ENCODE measurements at regions not wholly inside any gene's neighbourhood (a gene's known extent, or its start where the extent isn't known, plus 50 kb on each side); places are given as distances from the start of the nearest gene placed in this dataset.
"Not testable (repeated sequence)": the region's sequence is repeated elsewhere in the genome, so short reads cannot be mapped to it uniquely, and the experiment has no call there.

DNA sequence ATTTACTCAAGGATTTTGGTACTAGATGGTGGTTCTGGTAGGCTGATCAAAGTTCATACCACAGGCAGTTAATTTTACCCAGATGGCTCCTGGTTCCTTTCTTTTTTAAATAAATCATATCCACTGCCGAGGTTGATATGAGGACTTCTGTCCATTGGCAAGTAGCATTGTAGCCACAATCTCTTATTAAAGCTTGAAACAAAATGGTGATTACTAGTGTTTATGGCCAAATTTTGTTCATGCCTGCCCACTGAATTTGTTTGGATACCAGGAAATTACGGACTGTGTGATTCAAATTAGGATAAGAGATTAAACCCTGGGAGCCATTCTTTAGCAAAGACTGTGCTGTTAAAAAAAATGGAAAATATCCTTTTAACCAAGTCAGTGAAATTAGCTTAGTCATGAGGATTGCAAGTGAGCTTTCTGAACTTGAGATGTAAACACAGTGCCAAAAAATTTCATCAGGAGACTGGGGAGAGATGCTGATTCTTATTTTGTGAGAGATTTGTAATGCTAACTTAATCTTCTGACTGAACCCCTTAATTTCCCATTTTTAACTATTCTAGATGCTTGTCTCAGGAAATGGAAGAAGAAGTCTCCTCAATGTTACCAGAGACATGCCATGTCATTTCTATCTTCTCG, 893.5 kb upstream of the ADAMTS5 start:
- H3K27ac Mint-ChIP-seq; H3K27me3 Mint-ChIP-seq; H3K4me3 Mint-ChIP-seq; DNase-seq; H3K9me3 ChIP-seq (ENCODE audit: control insufficient read depth, low read length, poor library complexity, severe bottlenecking); H3K4me1 Mint-ChIP-seq; H3K36me3 Mint-ChIP-seq (ENCODE audit: low read depth); ATAC-seq: not testable (repeated sequence)

DNA sequence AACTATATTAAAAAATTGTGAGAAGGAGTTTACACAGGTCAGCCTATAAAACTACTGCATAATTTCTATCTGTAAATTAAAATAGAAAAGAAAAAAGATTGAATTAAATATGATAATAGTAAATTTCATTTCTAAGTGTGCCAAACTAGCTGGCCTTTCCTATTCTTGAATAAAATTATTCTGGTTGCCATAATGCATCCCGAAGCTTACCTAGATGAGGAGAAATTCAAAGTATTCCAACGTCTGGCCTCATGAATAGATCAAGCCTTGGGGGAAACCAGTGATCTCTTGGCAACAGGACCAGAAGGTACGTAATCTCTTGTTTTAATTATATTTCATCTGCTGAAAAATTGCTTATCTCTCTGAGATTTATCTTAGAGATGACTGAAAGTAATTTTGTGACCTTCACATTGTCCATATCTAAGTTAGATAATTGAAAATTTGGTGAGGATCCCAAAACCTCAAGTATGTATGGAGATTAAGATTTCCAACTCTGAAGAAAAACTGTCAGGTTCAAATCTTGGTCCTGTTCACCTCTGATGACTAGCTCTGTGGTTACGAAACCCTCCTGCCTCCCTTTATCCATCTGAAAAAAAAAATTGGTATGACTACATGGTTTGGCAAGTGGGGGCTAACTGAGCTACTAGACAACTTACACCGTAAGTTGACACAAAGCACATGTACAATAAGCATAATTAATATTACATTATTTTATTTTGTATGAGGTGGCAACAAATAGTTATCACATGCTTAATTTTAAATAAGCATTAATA, 891.4 kb upstream of the ADAMTS5 start:
- not testable (repeated sequence) for H3K27me3 Mint-ChIP-seq, ATAC-seq

DNA sequence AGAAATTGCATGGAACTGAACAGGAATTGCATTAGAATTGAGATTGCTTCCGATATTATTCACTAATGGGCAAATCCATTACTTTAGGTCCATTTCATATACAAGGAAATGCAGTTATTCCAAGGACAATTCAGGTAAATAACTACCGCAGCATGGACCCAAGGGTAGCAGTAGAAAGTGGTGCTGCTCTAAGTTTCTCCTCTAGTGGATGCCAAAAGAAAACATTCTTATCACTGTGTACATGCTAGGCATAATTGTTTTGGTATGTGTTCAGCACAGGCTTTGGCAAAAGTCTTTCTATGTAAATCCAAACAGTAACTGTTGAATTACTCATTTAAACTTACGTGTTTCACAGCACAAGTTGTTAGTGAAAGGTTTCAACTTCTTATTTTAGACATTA, 890.1 kb upstream of the ADAMTS5 start:
- not testable (repeated sequence) for H3K9me3 ChIP-seq (ENCODE audit: control insufficient read depth, low read length, poor library complexity, severe bottlenecking); DNase-seq; H3K4me3 Mint-ChIP-seq; H3K27me3 Mint-ChIP-seq; H3K4me1 Mint-ChIP-seq; ATAC-seq; H3K27ac Mint-ChIP-seq; H3K36me3 Mint-ChIP-seq (ENCODE audit: low read depth)

More for the DNA sequence above, 891.4 kb upstream of the ADAMTS5 start:
- not testable (repeated sequence) for H3K36me3 Mint-ChIP-seq (ENCODE audit: low read depth); H3K4me3 Mint-ChIP-seq; DNase-seq; H3K27ac Mint-ChIP-seq; H3K9me3 ChIP-seq (ENCODE audit: control insufficient read depth, low read length, poor library complexity, severe bottlenecking); H3K4me1 Mint-ChIP-seq

DNA sequence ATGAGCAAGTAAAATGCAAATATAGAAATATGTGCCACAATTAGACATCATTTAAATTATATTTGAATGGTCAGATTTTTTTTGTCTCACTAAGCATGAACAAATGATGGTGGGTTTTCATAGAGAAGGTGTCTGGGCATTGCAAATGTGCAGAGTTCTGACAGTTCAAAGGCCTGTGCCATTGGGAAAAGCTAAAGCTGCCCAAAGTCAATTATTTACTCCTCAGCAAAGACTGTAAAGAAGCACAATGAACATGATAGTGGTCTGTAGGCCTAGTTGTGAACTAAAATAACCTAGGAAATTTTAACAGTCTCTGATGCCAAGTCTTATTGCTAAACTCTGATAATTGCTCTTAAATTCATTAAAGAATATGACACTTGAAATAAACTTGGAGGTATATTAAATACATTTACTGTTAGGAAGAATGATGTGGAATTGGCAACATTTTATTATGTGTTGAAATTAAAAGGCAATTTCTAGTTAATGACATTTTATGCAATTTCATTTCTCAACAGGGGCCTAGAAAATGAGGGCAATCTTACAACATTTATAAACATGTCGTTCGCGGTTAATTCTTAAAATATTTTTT, 874.3 kb upstream of the ADAMTS5 start:
- H3K27ac Mint-ChIP-seq: no peak overlapping the region
- DNase-seq (no peak), ATAC-seq (no peak)
- no peaks in the 10 kb centered on the region for H3K27me3 Mint-ChIP-seq
- no peaks in the 10 kb centered on the region for H3K36me3 Mint-ChIP-seq (ENCODE audit: low read depth)
- no peaks in the 10 kb centered on the region for H3K4me1 Mint-ChIP-seq
- no peak overlapping the region for H3K4me3 Mint-ChIP-seq
- no peaks in the 10 kb centered on the region for H3K9me3 ChIP-seq (ENCODE audit: control insufficient read depth, low read length, poor library complexity, severe bottlenecking)

DNA sequence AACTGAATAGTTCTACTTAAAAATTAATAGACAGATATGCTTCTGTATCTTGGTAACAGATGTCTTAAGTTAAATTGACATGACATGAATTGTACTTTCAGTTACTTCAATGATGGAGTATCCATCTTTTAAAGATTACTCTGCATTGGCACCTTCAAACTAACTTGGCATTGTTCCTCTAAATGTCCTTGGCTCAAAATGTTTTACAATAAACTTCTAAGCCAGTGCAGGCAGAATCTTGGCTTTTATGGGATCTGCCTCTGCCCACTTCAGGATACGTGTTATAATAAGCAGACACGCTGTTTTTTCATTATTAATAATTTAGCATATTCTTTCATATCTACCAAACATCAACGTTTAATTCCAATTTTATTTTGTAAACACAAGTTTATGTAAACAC, 873.4 kb upstream of the ADAMTS5 start:
- ATAC-seq (no peak), DNase-seq (no peak)
- Mint-ChIP-seq H3K27ac (no peak overlapping the region), H3K4me1 (no peaks in the 10 kb centered on the region), H3K36me3 (ENCODE audit: low read depth) (no peaks in the 10 kb centered on the region), H3K27me3 (no peaks in the 10 kb centered on the region), H3K4me3 (no peak overlapping the region)
- no peaks in the 10 kb centered on the region for H3K9me3 ChIP-seq (ENCODE audit: control insufficient read depth, low read length, poor library complexity, severe bottlenecking)

DNA sequence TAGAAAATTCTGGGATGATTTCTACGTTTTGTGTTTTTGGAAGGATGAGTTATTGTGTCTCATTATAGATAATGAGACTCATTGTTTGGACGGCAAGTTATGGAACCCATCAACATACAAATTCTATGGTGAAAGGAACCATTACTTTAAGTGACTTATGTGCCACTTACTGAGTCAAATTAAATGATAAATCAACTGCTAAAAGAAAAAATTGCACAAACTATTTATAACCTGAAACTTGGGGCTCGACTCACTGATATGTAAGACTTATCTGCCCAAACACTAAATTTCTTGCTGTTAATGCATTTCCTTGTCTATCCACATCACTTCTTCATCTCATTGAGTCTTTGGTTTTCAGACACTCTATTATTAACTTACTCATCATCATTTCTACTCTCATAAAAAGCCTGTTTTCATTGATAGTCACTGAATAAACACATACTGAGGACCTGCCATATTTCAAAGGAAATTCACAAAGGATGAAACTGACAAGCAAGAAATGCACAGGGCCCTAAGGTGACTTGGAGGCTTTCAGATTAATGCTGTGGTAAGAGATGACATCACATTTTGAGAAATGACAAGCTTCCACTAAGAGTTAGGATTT, 872.7 kb upstream of the ADAMTS5 start:
- Mint-ChIP-seq H3K36me3 (ENCODE audit: low read depth) (no peaks in the 10 kb centered on the region), H3K4me1 (no peaks in the 10 kb centered on the region)
- no peak for DNase-seq

DNA sequence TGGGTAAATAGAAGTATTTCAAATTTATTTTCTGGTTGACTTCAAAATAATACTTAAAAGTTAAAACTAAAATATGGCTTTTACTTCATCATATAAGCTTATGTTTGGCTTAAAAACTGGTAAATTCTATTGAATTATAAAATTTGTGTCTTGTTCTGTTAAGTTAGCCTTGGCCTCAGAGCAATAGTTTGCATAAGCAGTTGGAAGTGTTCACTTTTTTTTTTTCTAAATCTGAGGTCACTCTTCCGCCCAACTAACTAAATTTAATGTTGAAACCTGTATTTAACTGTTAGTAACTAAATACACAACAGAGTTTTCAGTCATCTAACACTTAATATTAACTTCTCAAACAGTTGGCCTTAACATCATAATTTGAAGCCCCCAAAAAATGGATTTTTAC, 871.7 kb upstream of the ADAMTS5 start:
- H3K9me3 ChIP-seq (ENCODE audit: control insufficient read depth, low read length, poor library complexity, severe bottlenecking): no peaks in the 10 kb centered on the region
- H3K27me3 Mint-ChIP-seq: no peaks in the 10 kb centered on the region
- no peaks in the 10 kb centered on the region for H3K4me1 Mint-ChIP-seq
- no peak overlapping the region for H3K27ac Mint-ChIP-seq
- H3K4me3 Mint-ChIP-seq: no peak overlapping the region
- no peak for DNase-seq
- no peak for ATAC-seq
- no peaks in the 10 kb centered on the region for H3K36me3 Mint-ChIP-seq (ENCODE audit: low read depth)

More for the DNA sequence above, 872.7 kb upstream of the ADAMTS5 start:
- Mint-ChIP-seq H3K4me3 (no peak overlapping the region), H3K27ac (no peak overlapping the region), H3K27me3 (no peaks in the 10 kb centered on the region)
- no peaks in the 10 kb centered on the region for H3K9me3 ChIP-seq (ENCODE audit: control insufficient read depth, low read length, poor library complexity, severe bottlenecking)
- no peak for ATAC-seq

DNA sequence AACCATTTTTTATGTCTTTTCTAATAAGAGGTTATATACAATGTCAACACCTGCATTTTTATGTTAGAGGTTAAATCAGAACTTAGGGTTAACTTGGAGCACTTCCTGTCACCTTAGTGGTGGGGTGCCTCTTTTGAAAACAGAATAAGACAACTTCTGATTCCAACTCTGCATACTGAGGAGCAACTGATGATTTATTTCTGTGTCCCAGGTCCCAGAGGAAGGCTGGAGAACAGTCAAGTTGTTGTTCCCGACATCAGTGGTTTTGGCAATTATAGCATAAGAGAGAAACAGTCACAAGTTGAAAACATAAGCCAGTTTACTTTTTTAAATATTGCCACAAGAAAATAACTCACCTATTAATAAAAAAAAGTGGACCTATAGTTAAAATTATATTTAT, 871.0 kb upstream of the ADAMTS5 start:
- no peaks in the 10 kb centered on the region for H3K4me1 Mint-ChIP-seq
- no peak for ATAC-seq
- no peaks in the 10 kb centered on the region for H3K27me3 Mint-ChIP-seq
- DNase-seq: no peak
- H3K36me3 Mint-ChIP-seq (ENCODE audit: low read depth): no peaks in the 10 kb centered on the region
- no peaks in the 10 kb centered on the region for H3K9me3 ChIP-seq (ENCODE audit: control insufficient read depth, low read length, poor library complexity, severe bottlenecking)
- H3K4me3 Mint-ChIP-seq: no peak overlapping the region
- H3K27ac Mint-ChIP-seq: no peak overlapping the region

DNA sequence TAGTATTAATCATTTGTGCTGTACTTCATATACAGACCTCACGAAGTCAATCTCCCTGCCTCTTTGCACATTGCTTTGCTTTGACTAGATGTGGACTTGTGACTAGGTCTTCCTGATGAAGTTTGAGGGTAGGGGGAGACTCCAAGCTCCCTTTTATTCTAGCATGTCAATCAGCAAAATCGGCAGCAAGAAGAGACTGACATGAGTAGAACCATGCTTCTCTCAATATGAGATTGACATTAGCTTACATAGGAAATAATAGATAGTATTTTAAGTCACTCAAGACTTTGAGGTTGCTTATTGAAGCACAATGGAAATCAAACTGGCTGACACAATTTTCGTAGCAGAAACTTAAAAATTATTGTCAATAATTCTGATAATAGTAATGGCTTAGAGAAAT, 866.4 kb upstream of the ADAMTS5 start:
- DNase-seq (no peak), ATAC-seq (no peak)
- Mint-ChIP-seq H3K36me3 (ENCODE audit: low read depth) (no peaks in the 10 kb centered on the region), H3K4me3 (no peak overlapping the region), H3K27ac (no peak overlapping the region), H3K4me1 (no peaks in the 10 kb centered on the region), H3K27me3 (no peaks in the 10 kb centered on the region)
- no peaks in the 10 kb centered on the region for H3K9me3 ChIP-seq (ENCODE audit: control insufficient read depth, low read length, poor library complexity, severe bottlenecking)

DNA sequence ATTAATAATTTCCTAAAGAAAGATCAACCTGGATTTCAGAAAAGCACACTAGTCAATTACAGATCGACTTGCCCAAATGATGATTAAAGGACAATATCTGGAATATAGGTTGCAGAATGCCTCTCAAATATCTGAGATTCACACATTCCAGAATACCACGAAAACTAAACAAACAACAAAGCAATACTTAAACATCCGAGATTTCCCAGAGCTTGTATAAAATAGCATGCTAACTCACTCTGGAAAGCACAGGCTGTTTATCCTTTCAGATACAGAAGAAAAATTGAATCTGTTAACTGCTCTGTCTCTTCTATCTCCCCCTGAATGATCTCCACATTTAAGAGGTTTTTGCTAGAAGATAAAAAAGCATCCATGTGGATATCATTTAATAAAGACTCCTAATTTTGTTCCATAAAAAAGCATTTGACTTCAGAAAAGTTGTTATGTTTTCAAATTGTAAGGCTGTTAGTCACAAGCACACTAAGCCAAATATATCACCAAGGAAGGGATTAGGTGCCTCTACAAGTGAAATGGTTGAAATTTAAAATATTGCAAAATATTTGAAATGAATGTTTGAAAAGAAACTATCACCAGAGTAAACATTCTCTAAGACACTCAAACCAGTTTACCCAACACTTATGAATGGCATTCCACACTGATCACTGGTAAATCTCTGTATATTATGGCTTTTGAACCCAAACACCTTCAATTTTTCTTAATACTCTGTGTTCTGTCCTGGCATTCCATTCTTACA, 865.1 kb upstream of the ADAMTS5 start:
- Mint-ChIP-seq H3K27me3 (no peaks in the 10 kb centered on the region), H3K4me1 (no peaks in the 10 kb centered on the region), H3K4me3 (no peak overlapping the region), H3K36me3 (ENCODE audit: low read depth) (no peaks in the 10 kb centered on the region), H3K27ac (no peak overlapping the region)
- no peaks in the 10 kb centered on the region for H3K9me3 ChIP-seq (ENCODE audit: control insufficient read depth, low read length, poor library complexity, severe bottlenecking)
- ATAC-seq (no peak), DNase-seq (no peak)

DNA sequence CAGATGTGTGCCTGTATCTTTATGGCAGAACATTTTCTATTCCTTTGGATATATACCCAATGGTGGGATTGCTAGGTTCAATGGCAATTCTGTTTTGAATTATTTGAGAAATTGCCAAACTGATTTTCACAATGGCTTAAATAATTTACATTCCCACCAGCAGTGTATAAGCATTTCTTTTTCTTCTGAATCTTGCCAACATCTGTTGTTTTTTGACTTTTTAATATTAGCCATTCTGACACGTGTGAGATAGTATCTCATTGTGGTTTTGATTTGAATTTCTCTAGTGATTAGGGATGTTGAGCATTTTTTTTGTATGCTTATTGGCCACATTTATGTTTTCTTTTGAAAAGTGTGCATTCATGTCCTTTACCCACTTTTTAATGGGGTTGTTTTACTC, 864.3 kb upstream of the ADAMTS5 start:
- H3K4me3 Mint-ChIP-seq: no peak overlapping the region
- H3K27me3 Mint-ChIP-seq: no peaks in the 10 kb centered on the region
- no peaks in the 10 kb centered on the region for H3K9me3 ChIP-seq (ENCODE audit: control insufficient read depth, low read length, poor library complexity, severe bottlenecking)
- no peaks in the 10 kb centered on the region for H3K4me1 Mint-ChIP-seq
- no peak for ATAC-seq
- H3K27ac Mint-ChIP-seq: no peak overlapping the region
- no peaks in the 10 kb centered on the region for H3K36me3 Mint-ChIP-seq (ENCODE audit: low read depth)
- no peak for DNase-seq

DNA sequence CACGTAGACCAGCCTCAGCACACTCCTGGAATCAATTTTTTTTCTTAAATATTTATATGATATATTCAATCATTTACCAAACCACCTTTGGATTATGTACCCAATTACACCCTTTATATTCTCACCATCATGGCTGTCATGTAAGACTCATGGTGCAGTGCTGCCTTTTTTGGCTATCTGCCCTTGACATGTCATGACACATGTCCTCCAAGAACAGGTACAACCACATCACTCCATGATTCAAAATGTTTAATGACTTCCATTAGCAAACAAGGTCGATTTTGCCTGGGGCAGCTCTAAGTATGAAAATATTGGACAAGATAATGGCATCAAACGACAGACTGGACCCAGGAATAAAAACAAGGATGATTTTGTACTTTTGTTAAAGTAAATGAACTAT, 861.1 kb upstream of the ADAMTS5 start:
- H3K9me3 ChIP-seq (ENCODE audit: control insufficient read depth, low read length, poor library complexity, severe bottlenecking): no peaks in the 10 kb centered on the region
- H3K4me1 Mint-ChIP-seq: no peaks in the 10 kb centered on the region
- no peak for DNase-seq
- no peak for ATAC-seq
- no peak overlapping the region for H3K4me3 Mint-ChIP-seq
- no peaks in the 10 kb centered on the region for H3K36me3 Mint-ChIP-seq (ENCODE audit: low read depth)
- no peaks in the 10 kb centered on the region for H3K27me3 Mint-ChIP-seq
- H3K27ac Mint-ChIP-seq: no peak overlapping the region

DNA sequence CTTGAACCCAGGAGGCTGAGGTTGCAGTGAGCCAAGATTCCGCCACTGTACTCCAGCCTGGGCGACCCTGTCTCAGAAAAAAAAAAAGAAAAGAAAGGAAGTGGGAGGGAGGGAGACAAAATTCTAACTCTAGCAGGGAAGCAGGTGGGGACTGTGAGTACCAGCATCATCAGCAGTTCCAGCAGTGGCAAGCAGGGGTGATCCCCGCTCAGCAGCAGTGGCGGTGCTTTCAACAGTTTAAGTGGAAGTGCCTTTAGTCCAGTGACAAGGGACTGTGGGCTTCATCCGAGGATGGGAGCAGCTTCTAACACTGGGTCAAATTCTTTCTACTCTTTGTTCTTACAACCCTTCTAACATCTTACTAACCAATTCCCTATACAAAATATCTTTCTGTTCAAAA, 858.1 kb upstream of the ADAMTS5 start:
- Mint-ChIP-seq H3K27me3 (no peaks in the 10 kb centered on the region), H3K27ac (no peak overlapping the region), H3K36me3 (ENCODE audit: low read depth) (no peaks in the 10 kb centered on the region), H3K4me3 (no peak overlapping the region), H3K4me1 (no peaks in the 10 kb centered on the region)
- H3K9me3 ChIP-seq (ENCODE audit: control insufficient read depth, low read length, poor library complexity, severe bottlenecking): no peaks in the 10 kb centered on the region
- DNase-seq (no peak), ATAC-seq (no peak)
